VCaP (cell line): ENCODE measurements at regions not wholly inside any gene's neighbourhood (a gene's known extent, or its start where the extent isn't known, plus 50 kb on each side); places are given as distances from the start of the nearest gene placed in this dataset.

Source experiments
- H3K27ac ChIP-seq: fragments of 450-650 bp; 2 replicates; pipeline ENCODE4 v1.5.1; 2017
- TF ChIP-seq, protein P1 (sequence below): fragments of 450-650 bp; conservative IDR thresholded peaks from 2 replicates; pipeline ENCODE4 v1.5.1; 2017; ENCODE audit warnings: mild to moderate bottlenecking, moderate library complexity

- TF ChIP-seq, protein P1, sequence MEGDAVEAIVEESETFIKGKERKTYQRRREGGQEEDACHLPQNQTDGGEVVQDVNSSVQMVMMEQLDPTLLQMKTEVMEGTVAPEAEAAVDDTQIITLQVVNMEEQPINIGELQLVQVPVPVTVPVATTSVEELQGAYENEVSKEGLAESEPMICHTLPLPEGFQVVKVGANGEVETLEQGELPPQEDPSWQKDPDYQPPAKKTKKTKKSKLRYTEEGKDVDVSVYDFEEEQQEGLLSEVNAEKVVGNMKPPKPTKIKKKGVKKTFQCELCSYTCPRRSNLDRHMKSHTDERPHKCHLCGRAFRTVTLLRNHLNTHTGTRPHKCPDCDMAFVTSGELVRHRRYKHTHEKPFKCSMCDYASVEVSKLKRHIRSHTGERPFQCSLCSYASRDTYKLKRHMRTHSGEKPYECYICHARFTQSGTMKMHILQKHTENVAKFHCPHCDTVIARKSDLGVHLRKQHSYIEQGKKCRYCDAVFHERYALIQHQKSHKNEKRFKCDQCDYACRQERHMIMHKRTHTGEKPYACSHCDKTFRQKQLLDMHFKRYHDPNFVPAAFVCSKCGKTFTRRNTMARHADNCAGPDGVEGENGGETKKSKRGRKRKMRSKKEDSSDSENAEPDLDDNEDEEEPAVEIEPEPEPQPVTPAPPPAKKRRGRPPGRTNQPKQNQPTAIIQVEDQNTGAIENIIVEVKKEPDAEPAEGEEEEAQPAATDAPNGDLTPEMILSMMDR = no peak
- H3K27ac ChIP-seq = no peak overlapping the region
Measured at GRCh38 chr20:19880256-19881079, 122.4 kb downstream of the RIN2 start.

DNA sequence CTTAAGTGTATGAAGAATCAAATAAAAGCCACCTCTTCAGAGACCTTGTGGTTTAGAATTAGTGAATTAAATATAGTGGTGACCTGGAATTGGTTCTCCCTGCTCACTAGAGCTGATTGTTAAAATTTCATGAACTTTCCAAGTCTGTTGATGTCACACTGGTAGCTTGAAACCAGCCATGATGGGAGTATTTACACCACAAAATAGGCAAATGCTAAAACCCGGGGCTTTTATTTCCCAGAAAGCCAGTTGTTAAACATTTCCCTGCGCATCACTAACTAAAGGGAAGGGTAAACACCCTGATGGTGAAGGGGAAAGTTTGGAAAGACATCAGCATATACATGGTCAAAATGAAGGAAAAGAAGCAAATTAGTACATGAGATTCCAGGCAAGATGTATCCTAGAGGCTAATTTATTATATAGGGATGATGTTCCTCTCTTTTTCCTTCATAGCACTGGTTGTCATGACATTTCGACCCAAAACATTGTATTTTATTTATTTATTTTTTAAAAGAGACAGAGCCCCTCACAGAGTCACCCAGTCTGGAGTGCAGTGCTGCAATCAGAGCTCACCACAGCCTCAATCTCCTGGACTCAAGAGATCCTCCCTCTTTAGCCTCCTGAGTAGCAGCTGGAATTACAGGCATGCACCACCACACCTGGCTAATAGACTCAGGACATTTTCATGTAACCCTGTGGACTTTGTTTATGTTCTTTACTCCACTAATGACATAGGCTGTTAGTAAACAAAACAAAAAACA is 123.2 kb downstream of the RIN2 start:
- no peak overlapping the region for H3K27ac ChIP-seq

GRCh38 chr20:19881990-19882389 is 123.9 kb downstream of the RIN2 start:
- H3K27ac ChIP-seq = no peak overlapping the region
- TF ChIP-seq, protein P1 = no peak

More for the DNA sequence above, 123.2 kb downstream of the RIN2 start:
- TF ChIP-seq, protein P1 = no peak

GRCh38 chr20:19882446-19882845 is 124.4 kb downstream of the RIN2 start:
- TF ChIP-seq, protein P1 = no peak

DNA sequence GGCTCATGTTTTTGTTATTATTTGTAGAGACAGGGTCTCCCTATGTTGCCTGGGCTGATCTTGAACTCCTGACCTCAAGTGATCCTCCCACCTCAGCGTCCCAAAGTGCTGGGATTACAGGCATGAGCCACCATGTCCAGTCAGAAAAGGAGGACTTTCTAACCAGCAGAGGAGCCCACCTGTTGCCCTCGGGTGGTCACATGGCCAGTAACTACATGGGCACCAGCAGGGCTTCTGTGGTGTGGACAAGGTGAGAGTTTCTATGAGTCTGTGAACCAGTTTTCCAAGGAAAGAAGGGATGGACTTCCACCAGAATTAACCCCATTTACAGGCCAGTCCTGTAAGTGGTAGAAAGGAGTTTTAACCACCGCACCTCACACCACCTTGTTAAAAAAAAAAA is 125.4 kb downstream of the RIN2 start:
- no peak overlapping the region for H3K27ac ChIP-seq
- TF ChIP-seq, protein P1 = no peak

More at GRCh38 chr20:19882446-19882845, 124.4 kb downstream of the RIN2 start:
- no peak overlapping the region for H3K27ac ChIP-seq

DNA sequence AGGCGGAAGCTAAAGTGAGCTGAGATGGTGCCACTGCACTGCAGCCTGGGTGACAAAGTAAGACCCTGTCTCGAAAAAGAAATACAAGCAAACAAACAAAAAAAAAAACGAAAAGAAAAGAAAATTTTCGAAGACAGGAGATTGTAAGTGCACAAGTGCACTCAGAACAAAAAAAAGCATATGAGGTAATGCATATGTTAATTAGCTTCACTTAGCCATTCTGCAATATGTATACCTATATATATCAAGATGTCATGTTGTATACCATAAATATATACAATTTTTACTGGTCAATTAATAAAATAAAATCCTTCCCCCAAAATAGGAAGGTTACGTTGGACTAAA is 127.5 kb downstream of the RIN2 start:
- TF ChIP-seq, protein P1 = no peak
- H3K27ac ChIP-seq = peak overlapping the region; percentile 78

- H3K27ac ChIP-seq = peak overlapping the region; percentile 78
- TF ChIP-seq, protein P1 = no peak
Measured at GRCh38 chr20:19885939-19886660, 128.0 kb downstream of the RIN2 start.
